Smooth muscle cell (in vitro differentiated cells): ENCODE measurements at regions not wholly inside any gene's neighbourhood (a gene's known extent, or its start where the extent isn't known, plus 50 kb on each side); places are given as distances from the start of the nearest gene placed in this dataset.

Source experiments
- DNase-seq: peaks from one replicate; lab custom pipeline; 2025; ENCODE audit not compliant: unreplicated experiment; lab: John Stamatoyannopoulos, UW
- H2AFZ ChIP-seq: fragments of 200-600 bp; sonication (generic); 2 replicates; pipeline ENCODE4 v1.6.0; 2016; ENCODE audit warnings: antibody characterized with exemption, low read depth, mild to moderate bottlenecking
- H3F3A ChIP-seq: fragments of 200-600 bp; sonication (generic); 2 replicates; pipeline ENCODE4 v1.6.0; 2017; ENCODE audit warnings: antibody characterized with exemption, low read depth
- H3K27ac ChIP-seq: fragments of 200-600 bp; sonication (generic); 2 replicates; pipeline ENCODE4 v1.5.1; 2016; ENCODE audit warnings: low read depth, mild to moderate bottlenecking
- H3K27me3 ChIP-seq: fragments of 200-600 bp; sonication (generic); 2 replicates; pipeline ENCODE4 v1.6.1; 2016; ENCODE audit warnings: low read depth, mild to moderate bottlenecking
- H3K36me3 ChIP-seq: fragments of 200-600 bp; sonication (generic); 2 replicates; pipeline ENCODE4 v1.5.1; 2016; ENCODE audit warnings: low read depth
- H3K4me1 ChIP-seq: fragments of 200-600 bp; sonication (generic); 2 replicates; pipeline ENCODE4 v1.5.1; 2016; ENCODE audit warnings: low read depth
- H3K4me2 ChIP-seq: fragments of 200-600 bp; sonication (generic); 2 replicates; pipeline ENCODE4 v1.6.0; 2016; ENCODE audit warnings: mild to moderate bottlenecking
- H3K4me3 ChIP-seq: fragments of 200-600 bp; sonication (generic); 2 replicates; pipeline ENCODE4 v1.5.1; 2016; ENCODE audit warnings: mild to moderate bottlenecking
- H3K79me2 ChIP-seq: fragments of 200-600 bp; sonication (generic); 2 replicates; pipeline ENCODE4 v1.6.0; 2016; ENCODE audit warnings: low read depth, mild to moderate bottlenecking
- H3K9ac ChIP-seq: fragments of 200-600 bp; sonication (generic); 2 replicates; pipeline ENCODE4 v1.6.0; 2016; ENCODE audit warnings: low read depth
- H3K9me3 ChIP-seq: fragments of 200-600 bp; sonication (generic); replicated peaks from 2 replicates; pipeline ENCODE4 v1.5.1; 2016; ENCODE audit warnings: low read depth
- H4K20me1 ChIP-seq: fragments of 200-600 bp; sonication (generic); 2 replicates; pipeline ENCODE4 v1.6.0; 2016; ENCODE audit warnings: low read depth
- WGBS: methylation state at CpG from one replicate; pipeline ENCODE4 v1.1.7; 2016; ENCODE audit warnings: low lambda C conversion rate; 5-methylcytosine and 5-hydroxymethylcytosine counted together
- TF ChIP-seq, protein P1 (sequence below): fragments of 200-600 bp; sonication (generic); IDR thresholded peaks from 2 replicates; pipeline ENCODE4 v1.5.1; 2017; ENCODE audit warnings: borderline replicate concordance, mild to moderate bottlenecking, antibody characterized with exemption; ENCODE audit not compliant: insufficient read depth, poor library complexity, severe bottlenecking

DNA sequence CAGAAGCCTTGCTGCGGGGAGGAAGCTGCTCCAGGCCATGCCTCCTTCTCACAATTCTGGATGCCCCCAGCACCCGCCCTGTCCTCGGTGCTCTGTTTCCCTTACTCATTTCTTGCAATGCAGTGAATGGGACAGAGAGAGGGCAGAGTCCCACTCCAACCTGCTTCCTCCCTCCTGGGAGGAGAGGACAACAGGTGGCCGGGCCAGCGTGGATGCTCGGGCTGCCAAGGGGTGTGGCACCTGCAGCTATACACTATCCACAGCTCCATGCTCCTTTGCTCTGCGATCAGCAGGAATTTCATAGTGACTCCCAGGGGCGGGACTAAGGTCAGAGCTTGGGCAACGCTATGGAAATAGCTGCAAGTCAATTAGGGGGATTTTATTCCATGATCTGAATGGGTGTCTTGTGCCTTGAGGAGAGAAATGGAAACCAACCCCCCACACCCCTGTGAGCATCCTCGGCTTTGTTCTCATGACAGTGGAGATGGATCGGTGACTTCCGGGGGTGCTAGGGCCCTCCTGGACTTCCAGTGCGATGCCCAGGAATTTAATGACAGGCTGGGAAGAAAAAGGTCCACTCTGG lies 192.5 kb downstream of the MYLK4 start:
- Histone ChIP-seq H3K79me2 (no peaks in the 10 kb centered on the region), H3K36me3 (no peaks in the 10 kb centered on the region), H4K20me1 (no peaks in the 10 kb centered on the region), H3K4me3 (no peak overlapping the region), H3F3A (peaks cover 7% of the 10 kb centered on the region), H3K27me3 (no peaks in the 10 kb centered on the region), H3K9ac (no peak overlapping the region), H3K27ac (no peak overlapping the region), H2AFZ (no peak overlapping the region), H3K9me3 (no peaks in the 10 kb centered on the region), H3K4me2 (no peak overlapping the region), H3K4me1 (peaks cover 9% of the 10 kb centered on the region)
- no peak for DNase-seq
- TF ChIP-seq, protein P1, sequence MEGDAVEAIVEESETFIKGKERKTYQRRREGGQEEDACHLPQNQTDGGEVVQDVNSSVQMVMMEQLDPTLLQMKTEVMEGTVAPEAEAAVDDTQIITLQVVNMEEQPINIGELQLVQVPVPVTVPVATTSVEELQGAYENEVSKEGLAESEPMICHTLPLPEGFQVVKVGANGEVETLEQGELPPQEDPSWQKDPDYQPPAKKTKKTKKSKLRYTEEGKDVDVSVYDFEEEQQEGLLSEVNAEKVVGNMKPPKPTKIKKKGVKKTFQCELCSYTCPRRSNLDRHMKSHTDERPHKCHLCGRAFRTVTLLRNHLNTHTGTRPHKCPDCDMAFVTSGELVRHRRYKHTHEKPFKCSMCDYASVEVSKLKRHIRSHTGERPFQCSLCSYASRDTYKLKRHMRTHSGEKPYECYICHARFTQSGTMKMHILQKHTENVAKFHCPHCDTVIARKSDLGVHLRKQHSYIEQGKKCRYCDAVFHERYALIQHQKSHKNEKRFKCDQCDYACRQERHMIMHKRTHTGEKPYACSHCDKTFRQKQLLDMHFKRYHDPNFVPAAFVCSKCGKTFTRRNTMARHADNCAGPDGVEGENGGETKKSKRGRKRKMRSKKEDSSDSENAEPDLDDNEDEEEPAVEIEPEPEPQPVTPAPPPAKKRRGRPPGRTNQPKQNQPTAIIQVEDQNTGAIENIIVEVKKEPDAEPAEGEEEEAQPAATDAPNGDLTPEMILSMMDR = no peak
- 94% methylated on average over 13 of the region's 13 CpGs for WGBS

DNA sequence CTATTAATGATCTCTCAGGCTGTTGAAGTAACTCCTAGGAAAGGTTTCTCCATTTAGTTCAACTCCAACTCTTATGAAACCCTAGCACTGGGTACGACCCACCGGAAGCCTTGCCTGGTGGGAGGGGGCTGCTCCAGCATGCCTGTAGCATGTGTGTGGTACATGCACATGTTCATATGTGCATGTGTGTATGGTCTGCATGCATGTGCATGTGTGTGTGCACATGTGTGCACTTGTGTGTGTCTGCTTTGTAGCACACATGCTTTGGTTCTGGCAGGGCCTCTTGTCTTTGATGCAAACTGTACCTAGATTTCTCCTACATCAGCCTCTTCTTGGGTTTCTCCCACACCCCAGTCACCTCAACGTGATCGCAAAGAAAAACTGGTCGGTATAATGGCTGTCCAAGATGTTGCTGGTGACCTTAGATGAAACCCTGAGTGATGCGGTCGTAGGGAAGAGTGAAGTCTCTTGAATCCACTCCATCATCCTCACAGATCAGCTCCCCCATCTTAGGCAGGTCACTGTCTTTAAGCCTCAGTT lies 193.5 kb downstream of the MYLK4 start:
- no peak overlapping the region for H3K4me2 ChIP-seq
- no peaks in the 10 kb centered on the region for H3K36me3 ChIP-seq
- DNase-seq = no peak
- peaks cover 6% of the 10 kb centered on the region for H3K4me1 ChIP-seq
- no peaks in the 10 kb centered on the region for H4K20me1 ChIP-seq
- TF ChIP-seq, protein P1 = no peak
- no peak overlapping the region for H3K4me3 ChIP-seq
- no peaks in the 10 kb centered on the region for H3K9me3 ChIP-seq
- no peak overlapping the region for H3K9ac ChIP-seq
- H3K79me2 ChIP-seq = no peaks in the 10 kb centered on the region
- H3F3A ChIP-seq = peaks cover 7% of the 10 kb centered on the region
- 95% methylated on average over 7 of the region's 7 CpGs for WGBS
- H3K27me3 ChIP-seq = no peaks in the 10 kb centered on the region
- no peak overlapping the region for H2AFZ ChIP-seq
- H3K27ac ChIP-seq = no peak overlapping the region

DNA sequence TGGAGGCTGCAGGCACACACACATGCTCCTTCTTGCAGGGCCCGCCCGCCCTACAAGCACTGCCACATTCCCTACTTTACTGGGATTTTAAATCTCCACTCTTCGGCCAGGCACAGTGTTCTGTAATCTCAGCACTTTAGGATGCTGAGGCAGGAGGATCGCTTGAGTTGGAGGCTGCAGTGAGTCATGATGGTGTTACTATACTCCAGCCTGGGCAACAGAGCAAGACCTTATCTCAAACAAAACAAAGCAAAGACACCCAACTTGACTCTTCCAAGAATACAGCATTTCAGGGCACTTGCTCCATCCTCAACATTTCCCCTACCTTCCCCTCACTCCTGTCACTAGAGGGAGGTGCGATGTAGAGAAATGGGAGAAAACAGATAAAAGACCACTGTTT lies 194.0 kb downstream of the MYLK4 start:
- H3K36me3 ChIP-seq = no peaks in the 10 kb centered on the region
- peaks cover 6% of the 10 kb centered on the region for H3K4me1 ChIP-seq
- no peak for DNase-seq
- TF ChIP-seq, protein P1 = no peak
- no peaks in the 10 kb centered on the region for H4K20me1 ChIP-seq
- 53% methylated on average over 5 of the region's 5 CpGs for WGBS
- no peak overlapping the region for H3K4me3 ChIP-seq
- no peak overlapping the region for H3K4me2 ChIP-seq
- no peaks in the 10 kb centered on the region for H3K79me2 ChIP-seq
- H3K27ac ChIP-seq = no peak overlapping the region
- no peaks in the 10 kb centered on the region for H3K27me3 ChIP-seq
- H2AFZ ChIP-seq = no peak overlapping the region
- H3K9ac ChIP-seq = no peak overlapping the region
- H3K9me3 ChIP-seq = no peaks in the 10 kb centered on the region
- H3F3A ChIP-seq = peaks cover 5% of the 10 kb centered on the region
